ENCODE measurements at regions not wholly inside any gene's neighbourhood (a gene's known extent, or its start where the extent isn't known, plus 50 kb on each side); places are given as distances from the start of the nearest gene placed in this dataset.

DNA sequence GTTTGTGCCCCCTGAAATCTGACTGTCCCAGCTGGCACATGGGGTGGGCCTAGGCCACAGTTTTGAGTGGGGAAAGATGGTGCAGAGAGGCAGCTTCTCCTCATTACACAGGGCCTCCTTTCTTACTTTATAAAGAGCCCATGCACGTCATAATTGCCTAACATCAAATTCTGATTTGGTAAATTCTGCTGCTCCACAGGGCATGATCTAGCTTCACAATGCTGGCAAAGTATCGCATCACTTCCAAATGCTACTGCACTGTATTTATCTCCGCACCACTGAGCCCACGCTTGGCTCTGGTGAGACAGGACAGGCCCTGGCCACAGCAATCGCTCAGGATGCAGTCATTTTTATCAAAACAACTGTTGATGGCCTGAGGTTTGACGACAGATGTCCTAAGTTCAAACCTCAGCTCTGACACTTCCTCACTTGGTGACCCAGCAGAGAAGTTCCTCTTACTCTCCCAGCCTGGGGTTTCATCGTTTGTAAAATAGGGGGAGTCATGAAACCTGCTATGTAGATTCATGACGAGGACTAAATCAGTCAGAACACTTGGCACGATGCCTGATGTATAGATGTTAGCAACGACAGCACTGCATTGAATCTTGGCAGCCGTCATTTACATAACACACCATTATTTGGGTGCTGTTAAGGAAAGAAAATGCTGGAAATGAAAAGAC lies 187.9 kb downstream of the TTLL2 start:
- DNase-seq (ENCODE audit: low read depth): no peak

DNA sequence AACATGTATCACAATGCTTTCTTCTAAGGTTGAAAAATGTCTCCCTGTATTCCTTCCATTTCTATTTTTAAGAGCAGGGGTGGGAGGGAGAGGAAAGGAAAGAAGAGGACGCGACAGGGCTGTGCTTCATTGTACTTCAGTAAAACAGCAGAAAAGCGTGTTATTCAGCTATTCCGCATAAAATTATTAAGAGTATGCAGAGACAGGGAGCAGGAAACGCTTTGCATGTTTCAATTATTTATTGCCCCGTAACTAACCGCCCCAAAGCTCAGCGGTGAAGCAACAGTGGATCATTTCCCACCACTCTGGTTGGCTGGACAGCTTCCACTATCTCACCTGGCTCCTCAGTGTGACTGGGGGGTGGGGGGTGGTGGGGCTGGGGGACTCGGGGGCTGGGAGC lies 188.9 kb downstream of the TTLL2 start:
- H3K27me3 ChIP-seq (ENCODE audit: control insufficient read depth, insufficient read depth, low read length): peaks cover 7% of the 10 kb centered on the region
- H3K36me3 ChIP-seq (ENCODE audit: control insufficient read depth, insufficient read depth, low read length): no peaks in the 10 kb centered on the region
- H3K4me3 ChIP-seq (ENCODE audit: low read depth, low read length): no peak overlapping the region
- TF ChIP-seq, protein P1, sequence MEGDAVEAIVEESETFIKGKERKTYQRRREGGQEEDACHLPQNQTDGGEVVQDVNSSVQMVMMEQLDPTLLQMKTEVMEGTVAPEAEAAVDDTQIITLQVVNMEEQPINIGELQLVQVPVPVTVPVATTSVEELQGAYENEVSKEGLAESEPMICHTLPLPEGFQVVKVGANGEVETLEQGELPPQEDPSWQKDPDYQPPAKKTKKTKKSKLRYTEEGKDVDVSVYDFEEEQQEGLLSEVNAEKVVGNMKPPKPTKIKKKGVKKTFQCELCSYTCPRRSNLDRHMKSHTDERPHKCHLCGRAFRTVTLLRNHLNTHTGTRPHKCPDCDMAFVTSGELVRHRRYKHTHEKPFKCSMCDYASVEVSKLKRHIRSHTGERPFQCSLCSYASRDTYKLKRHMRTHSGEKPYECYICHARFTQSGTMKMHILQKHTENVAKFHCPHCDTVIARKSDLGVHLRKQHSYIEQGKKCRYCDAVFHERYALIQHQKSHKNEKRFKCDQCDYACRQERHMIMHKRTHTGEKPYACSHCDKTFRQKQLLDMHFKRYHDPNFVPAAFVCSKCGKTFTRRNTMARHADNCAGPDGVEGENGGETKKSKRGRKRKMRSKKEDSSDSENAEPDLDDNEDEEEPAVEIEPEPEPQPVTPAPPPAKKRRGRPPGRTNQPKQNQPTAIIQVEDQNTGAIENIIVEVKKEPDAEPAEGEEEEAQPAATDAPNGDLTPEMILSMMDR (IDR thresholded peaks at IDR 0.05; ENCODE audit: insufficient read depth, low read length, poor library complexity, severe bottlenecking): no peak
- no peak for DNase-seq (ENCODE audit: low read depth)

More for the DNA sequence above, 187.9 kb downstream of the TTLL2 start:
- no peaks in the 10 kb centered on the region for H3K36me3 ChIP-seq (ENCODE audit: control insufficient read depth, insufficient read depth, low read length)
- TF ChIP-seq, protein P1 (IDR thresholded peaks at IDR 0.05; ENCODE audit: insufficient read depth, low read length, poor library complexity, severe bottlenecking): no peak
- peaks cover 7% of the 10 kb centered on the region for H3K27me3 ChIP-seq (ENCODE audit: control insufficient read depth, insufficient read depth, low read length)
- no peak overlapping the region for H3K4me3 ChIP-seq (ENCODE audit: low read depth, low read length)

DNA sequence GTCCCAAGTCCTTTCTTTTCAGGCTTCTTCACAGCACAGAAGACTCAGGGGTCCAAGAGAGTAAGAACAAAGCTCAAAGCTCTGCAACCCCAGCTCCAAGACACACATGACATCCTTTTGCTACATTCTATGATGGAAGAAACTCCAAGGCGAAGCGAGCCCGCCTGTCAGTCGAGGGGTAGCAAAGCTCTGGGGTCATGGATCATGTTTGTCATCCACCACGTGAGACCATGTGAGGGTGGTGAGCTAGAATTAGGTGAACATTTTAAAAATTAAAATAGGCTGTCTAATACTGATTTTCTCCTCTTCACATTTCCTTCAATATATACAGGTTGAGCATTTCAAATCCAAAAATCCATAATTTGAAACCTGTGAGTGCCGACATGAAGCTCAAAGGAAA lies 189.6 kb downstream of the TTLL2 start:
- DNase-seq (ENCODE audit: low read depth): no peak
- Histone ChIP-seq H3K4me3 (ENCODE audit: low read depth, low read length) (no peak overlapping the region), H3K36me3 (ENCODE audit: control insufficient read depth, insufficient read depth, low read length) (no peaks in the 10 kb centered on the region), H3K27me3 (ENCODE audit: control insufficient read depth, insufficient read depth, low read length) (peaks cover 3% of the 10 kb centered on the region)
- TF ChIP-seq, protein P1 (IDR thresholded peaks at IDR 0.05; ENCODE audit: insufficient read depth, low read length, poor library complexity, severe bottlenecking): no peak

DNA sequence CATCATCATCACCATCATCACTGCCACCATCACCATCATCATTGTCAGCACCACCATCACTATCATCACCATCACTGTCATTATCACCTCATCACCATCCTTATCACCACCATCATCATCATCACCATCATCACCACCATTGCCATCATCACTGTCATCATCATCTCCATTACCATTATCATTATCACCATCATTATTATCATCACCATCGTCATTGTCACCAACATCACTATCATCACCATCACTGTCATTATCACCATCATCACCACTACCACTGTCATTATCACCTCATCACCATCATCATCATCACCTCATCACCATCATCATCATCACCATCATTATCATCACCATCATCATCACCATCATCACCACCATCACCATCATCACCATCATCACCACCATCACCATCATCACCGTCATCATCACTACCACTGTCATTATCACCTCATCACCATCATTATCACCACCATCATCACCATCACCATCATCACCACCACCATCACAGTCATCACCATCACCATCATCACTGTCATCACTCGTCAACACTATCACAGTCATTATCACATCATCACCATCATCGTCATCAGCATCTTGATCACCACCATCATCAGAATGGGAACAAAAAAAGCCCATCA lies 191.1 kb downstream of the TTLL2 start:
- Histone ChIP-seq H3K36me3 (ENCODE audit: control insufficient read depth, insufficient read depth, low read length) (no peaks in the 10 kb centered on the region), H3K27me3 (ENCODE audit: control insufficient read depth, insufficient read depth, low read length) (no peaks in the 10 kb centered on the region), H3K4me3 (ENCODE audit: low read depth, low read length) (no peak overlapping the region)
- TF ChIP-seq, protein P1 (IDR thresholded peaks at IDR 0.05; ENCODE audit: insufficient read depth, low read length, poor library complexity, severe bottlenecking): no peak
- DNase-seq (ENCODE audit: low read depth): no peak

DNA sequence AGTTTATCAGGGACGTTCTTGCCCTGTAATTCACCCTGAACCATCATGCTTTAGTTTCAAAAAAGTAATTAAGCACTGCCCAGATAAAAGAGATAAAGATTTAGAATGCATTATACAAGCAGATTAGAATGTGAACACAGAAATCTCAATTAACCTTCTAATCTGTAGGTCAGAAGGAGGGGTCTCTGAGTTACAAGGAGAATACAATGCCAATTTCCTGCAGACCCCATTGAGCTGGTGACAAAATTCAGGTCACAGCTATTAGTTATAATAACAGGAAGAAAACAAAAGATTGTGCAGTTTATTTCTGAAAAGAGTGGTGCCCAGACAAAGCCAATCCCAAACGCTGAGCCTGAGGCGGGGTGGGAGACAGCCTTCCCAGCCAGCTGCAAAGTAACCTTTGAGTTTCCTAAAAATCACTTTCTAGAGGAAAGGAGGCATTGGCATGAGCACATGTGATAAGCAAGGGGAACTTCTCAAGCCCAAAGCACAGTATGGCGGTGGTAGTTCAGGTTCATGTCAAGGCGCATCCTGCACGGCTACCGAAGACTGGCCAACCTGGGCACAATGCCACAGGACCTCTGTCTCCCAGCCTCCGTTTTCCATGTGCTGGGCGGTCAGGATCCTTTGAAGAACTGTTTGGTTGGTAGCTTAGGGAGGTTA lies 192.5 kb downstream of the TTLL2 start:
- DNase-seq (ENCODE audit: low read depth): no peak
- Histone ChIP-seq H3K36me3 (ENCODE audit: control insufficient read depth, insufficient read depth, low read length) (no peaks in the 10 kb centered on the region), H3K27me3 (ENCODE audit: control insufficient read depth, insufficient read depth, low read length) (peaks cover 2% of the 10 kb centered on the region), H3K4me3 (ENCODE audit: low read depth, low read length) (no peak overlapping the region)
- TF ChIP-seq, protein P1 (IDR thresholded peaks at IDR 0.05; ENCODE audit: insufficient read depth, low read length, poor library complexity, severe bottlenecking): no peak
